ENCODE measurements at regions not wholly inside any gene's neighbourhood (a gene's known extent, or its start where the extent isn't known, plus 50 kb on each side); places are given as distances from the start of the nearest gene placed in this dataset.

DNA sequence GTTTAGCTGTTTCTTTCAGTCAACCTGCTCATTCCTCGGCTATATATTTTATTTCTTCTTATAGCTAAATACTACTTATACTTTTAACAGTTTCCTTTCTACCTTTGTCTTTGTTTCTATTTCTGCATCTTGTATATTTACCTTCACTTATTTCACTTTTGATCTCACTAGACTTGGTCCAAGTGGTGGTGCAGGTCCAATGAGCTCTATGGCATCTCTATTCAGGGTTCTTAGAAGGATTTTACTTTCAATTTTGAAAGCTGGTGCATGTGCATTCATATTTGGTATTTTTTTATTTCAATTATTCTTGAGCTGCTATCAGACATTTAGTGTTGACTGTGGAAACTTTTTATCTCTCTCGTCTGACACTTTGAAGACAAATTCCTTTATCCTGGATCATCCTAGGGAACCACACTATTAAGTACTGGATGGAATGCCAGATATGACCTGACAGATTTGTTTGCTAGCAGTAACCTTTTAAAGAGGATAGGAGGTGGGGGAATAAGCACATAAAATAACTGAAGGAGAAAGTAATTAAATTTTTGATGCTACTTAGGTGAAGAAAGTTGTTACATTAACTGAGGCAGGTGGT is 123.1 kb upstream of the PJA2 start:
- ChIA-PET CTCF (no interaction called here), POLR2A (interaction anchor here (0.7 kb wide), 1 partner anchor 123 kb away, joined by 3 read pairs; no protein-coding TSS in a partner anchor)
- no peak overlapping the region for H3K4me3 ChIP-seq (ENCODE audit: low read depth, low read length)
- TF ChIP-seq, protein P1, sequence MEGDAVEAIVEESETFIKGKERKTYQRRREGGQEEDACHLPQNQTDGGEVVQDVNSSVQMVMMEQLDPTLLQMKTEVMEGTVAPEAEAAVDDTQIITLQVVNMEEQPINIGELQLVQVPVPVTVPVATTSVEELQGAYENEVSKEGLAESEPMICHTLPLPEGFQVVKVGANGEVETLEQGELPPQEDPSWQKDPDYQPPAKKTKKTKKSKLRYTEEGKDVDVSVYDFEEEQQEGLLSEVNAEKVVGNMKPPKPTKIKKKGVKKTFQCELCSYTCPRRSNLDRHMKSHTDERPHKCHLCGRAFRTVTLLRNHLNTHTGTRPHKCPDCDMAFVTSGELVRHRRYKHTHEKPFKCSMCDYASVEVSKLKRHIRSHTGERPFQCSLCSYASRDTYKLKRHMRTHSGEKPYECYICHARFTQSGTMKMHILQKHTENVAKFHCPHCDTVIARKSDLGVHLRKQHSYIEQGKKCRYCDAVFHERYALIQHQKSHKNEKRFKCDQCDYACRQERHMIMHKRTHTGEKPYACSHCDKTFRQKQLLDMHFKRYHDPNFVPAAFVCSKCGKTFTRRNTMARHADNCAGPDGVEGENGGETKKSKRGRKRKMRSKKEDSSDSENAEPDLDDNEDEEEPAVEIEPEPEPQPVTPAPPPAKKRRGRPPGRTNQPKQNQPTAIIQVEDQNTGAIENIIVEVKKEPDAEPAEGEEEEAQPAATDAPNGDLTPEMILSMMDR (IDR thresholded peaks at IDR 0.05; ENCODE audit: insufficient read depth, low read length, missing control alignments): no peak
- DNase-seq (ENCODE audit: low read depth, low spot score): no peak

DNA sequence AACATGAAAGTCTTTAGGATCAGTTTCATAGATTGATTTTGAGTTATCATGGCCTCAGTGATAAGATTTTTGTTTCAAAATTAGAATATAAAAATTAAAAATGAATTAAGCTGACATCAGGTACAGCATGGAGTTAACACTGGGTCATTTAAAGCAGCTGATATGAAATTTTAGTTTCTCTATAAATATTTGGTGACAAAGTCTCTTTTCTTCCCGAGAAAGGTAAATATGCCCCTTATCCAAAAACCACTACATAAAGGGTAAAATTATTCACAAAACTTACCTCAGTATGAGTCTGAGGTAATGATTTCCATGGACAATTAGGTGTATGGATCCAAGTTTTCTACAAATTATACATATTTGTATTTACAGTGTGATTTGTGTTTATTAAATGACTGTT is 121.5 kb upstream of the PJA2 start:
- ChIA-PET POLR2A (no interaction called here), CTCF (no interaction called here)
- H3K4me3 ChIP-seq (ENCODE audit: low read depth, low read length): no peak overlapping the region
- TF ChIP-seq, protein P1 (IDR thresholded peaks at IDR 0.05; ENCODE audit: insufficient read depth, low read length, missing control alignments): no peak
- no peak for DNase-seq (ENCODE audit: low read depth, low spot score)

DNA sequence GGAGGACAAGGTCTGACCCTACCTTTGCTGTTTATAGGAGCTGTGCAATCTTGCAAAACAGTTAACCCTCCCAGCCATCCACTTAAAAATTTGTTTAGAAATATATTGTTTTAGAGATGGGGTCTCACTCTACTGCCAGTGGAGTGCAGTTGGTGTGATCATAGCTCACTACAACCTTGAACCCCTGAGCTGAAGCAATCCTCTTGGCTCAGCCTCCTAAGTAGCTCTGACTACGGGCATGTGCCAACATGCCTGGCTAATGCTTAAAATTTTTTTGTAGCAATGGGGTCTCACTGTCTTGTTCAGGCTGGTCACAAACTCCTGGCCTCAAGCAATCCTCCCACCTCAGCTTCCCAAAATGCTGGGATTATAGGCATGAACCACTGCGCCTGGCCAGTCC is 120.2 kb upstream of the PJA2 start:
- CTCF ChIA-PET: no interaction called here
- no peak for DNase-seq (ENCODE audit: low read depth, low spot score)
- H3K4me3 ChIP-seq (ENCODE audit: low read depth, low read length): no peak overlapping the region
- TF ChIP-seq, protein P1 (IDR thresholded peaks at IDR 0.05; ENCODE audit: insufficient read depth, low read length, missing control alignments): no peak
- POLR2A ChIA-PET: no interaction called here

DNA sequence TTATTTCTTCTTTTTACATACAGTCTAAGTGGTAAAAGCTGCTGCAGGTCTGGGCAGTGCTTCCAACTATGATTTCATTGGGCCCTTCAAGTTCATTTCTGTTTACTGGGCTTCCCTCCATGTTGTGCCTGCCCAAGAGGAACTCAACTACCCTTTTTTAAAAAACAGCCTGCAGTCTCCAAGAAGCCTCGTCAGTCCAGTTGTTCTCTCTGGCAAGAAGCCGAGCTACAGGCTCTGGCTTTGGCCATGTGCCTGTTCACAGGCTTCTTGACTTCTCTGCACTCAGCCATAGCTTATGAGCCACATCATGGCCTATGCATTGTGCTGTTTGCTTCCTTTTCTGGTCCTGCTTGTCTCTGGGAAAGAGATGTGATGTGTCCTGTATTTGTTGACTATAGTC is 119.7 kb upstream of the PJA2 start:
- DNase-seq (ENCODE audit: low read depth, low spot score): no peak
- TF ChIP-seq, protein P1 (IDR thresholded peaks at IDR 0.05; ENCODE audit: insufficient read depth, low read length, missing control alignments): no peak
- ChIA-PET CTCF (no interaction called here), POLR2A (no interaction called here)
- H3K4me3 ChIP-seq (ENCODE audit: low read depth, low read length): no peak overlapping the region

DNA sequence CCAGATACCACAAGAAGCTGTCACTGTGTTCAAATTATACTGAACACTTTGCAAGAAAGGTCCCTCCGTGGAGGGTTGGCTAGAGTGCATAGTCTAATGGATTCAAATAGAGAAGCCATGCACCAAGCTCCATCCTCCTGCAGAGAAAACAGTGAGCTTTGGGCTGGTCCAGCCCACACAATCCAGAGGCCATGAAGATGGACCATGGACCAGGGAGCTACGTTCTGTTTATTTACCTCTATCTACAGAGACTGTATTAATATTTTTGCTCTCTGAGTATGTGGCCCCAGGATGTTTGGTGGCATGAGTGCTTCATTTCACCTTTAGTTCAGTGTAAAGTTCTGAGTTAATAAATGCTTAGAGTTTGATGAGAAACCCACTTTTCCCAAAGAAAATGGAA is 114.8 kb upstream of the PJA2 start:
- no peak for DNase-seq (ENCODE audit: low read depth, low spot score)
- TF ChIP-seq, protein P1 (IDR thresholded peaks at IDR 0.05; ENCODE audit: insufficient read depth, low read length, missing control alignments): no peak
- CTCF ChIA-PET: no interaction called here
- H3K4me3 ChIP-seq (ENCODE audit: low read depth, low read length): no peak overlapping the region
- POLR2A ChIA-PET: no interaction called here

DNA sequence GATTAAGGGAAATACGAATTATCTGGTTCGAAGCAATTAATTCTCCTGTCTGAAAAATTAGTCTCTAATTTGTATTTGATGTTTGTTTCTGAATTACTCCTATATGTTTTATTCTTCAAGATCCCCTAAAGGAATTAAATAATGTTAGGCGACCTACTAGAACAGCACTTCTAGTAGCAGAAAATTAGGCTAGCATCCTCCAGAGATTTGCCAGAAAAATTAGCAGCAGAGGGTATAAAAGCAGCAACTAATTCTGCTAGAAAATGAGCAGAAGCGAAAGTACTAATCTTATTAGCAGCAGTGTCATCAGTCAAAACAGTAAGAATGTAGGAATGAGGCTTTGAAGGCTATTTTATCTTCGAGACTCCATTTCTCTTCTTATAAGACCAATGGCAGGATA is 114.3 kb upstream of the PJA2 start:
- ChIA-PET CTCF (no interaction called here), POLR2A (no interaction called here)
- TF ChIP-seq, protein P1 (IDR thresholded peaks at IDR 0.05; ENCODE audit: insufficient read depth, low read length, missing control alignments): no peak
- DNase-seq (ENCODE audit: low read depth, low spot score): no peak
- no peak overlapping the region for H3K4me3 ChIP-seq (ENCODE audit: low read depth, low read length)

Measured in AG04449 (cell line).